HepG2 (cell line): ENCODE measurements at regions not wholly inside any gene's neighbourhood (a gene's known extent, or its start where the extent isn't known, plus 50 kb on each side); places are given as distances from the start of the nearest gene placed in this dataset.

Experiments
- ATAC-seq: fragments of 200-7000 bp; cut with Tn5 transposase; 3 replicates; pipeline ENCODE4 v1.9.1; 2020; ENCODE audit warnings: mild to moderate bottlenecking, moderate library complexity
- BruUV-seq: library from RNA; stranded (reverse); fragments of 400-500 nt; replicated peaks from 2 replicates; lab custom pipeline; 2021; lab: Mats Ljungman, UMichigan
- CTCF ChIA-PET: fragments of 300-600 bp; formaldehyde crosslinking; extraction: SDS; loops from one replicate; lab custom pipeline; 2021; ENCODE audit warnings: low total read pairs, inconsistent platforms, low intra/inter-chr PET ratio; lab: Yijun Ruan, JAX
- POLR2A ChIA-PET: fragments of 350-600 bp; sonication (Branson Sonifier 250); formaldehyde crosslinking; loops from one replicate; lab custom pipeline; 2020; ENCODE audit warnings: antibody characterized with exemption, inconsistent platforms; lab: Yijun Ruan, JAX
- DNase-seq: peaks from one replicate; pipeline ENCODE4 v3.0.0-alpha.2; 2015; ENCODE audit warnings: low spot score
- FAIRE-seq: peaks from 3 replicates; lab custom pipeline; 2011; peaks lifted over from hg19 to GRCh38; lab: Jason Lieb, UNC
- H2AFZ ChIP-seq: one replicate; pipeline ENCODE4 v1.6.1; 2011; ENCODE audit warnings: low read length, inconsistent platforms
- H3K27ac ChIP-seq: fragments of 300-600 bp; 3 replicates; pipeline ENCODE4 v1.8.0; 2011; ENCODE audit warnings: mixed run types, mild to moderate bottlenecking, mixed read lengths, low read length, inconsistent platforms; ENCODE audit not compliant: insufficient read depth; ENCODE audit errors: extremely low read length
- H3K27me3 ChIP-seq, 2 experiments: fragments of 200-600 bp in 1 of 2; 2 replicates in 1 of 2; 3 replicates in 1 of 2; pipeline versions ENCODE4 v1.6.0 to v1.8.0; 2011; ENCODE audit warnings: low read length in 2 of 2, mild to moderate bottlenecking in 2 of 2, moderate library complexity in 2 of 2, inconsistent platforms in 1 of 2; ENCODE audit not compliant: insufficient read depth in 2 of 2, control insufficient read depth in 1 of 2
- H3K36me3 ChIP-seq, 2 experiments: fragments of 200-600 bp in 1 of 2; replicated peaks in 1 of 2; 2 replicates in 1 of 2; 3 replicates in 1 of 2; pipeline versions ENCODE4 v1.5.1 to v1.8.0; 2011; ENCODE audit warnings: low read length in 2 of 2, inconsistent platforms in 1 of 2; ENCODE audit not compliant: insufficient read depth in 2 of 2, control insufficient read depth in 1 of 2
- H3K4me1 ChIP-seq: 2 replicates; pipeline ENCODE4 v1.5.1; 2012; ENCODE audit warnings: low read length, inconsistent platforms; ENCODE audit not compliant: insufficient read depth
- H3K4me2 ChIP-seq: 2 replicates; pipeline ENCODE4 v1.6.0; 2011; ENCODE audit warnings: low read depth, low read length, inconsistent platforms
- H3K4me3 ChIP-seq, 3 experiments: fragments of 200-600 bp in 1 of 3; sonication (generic), shearing (Covaris generic) in 1 of 3; replicated peaks in 1 of 3; 2 replicates each; pipeline ENCODE4 v1.5.1; 2011 to 2016; ENCODE audit warnings: low read length in 3 of 3, inconsistent platforms in 2 of 3, low read depth in 2 of 3, mild to moderate bottlenecking in 2 of 3, control low read depth in 1 of 3, mixed read lengths in 1 of 3; ENCODE audit not compliant: insufficient read depth in 1 of 3
- H3K79me2 ChIP-seq: one replicate; pipeline ENCODE4 v1.6.1; 2011; ENCODE audit warnings: low read length, inconsistent platforms; ENCODE audit not compliant: insufficient read depth
- H3K9ac ChIP-seq: 2 replicates; pipeline ENCODE4 v1.6.0; 2011; ENCODE audit warnings: mild to moderate bottlenecking, low read depth, low read length, inconsistent platforms; ENCODE audit not compliant: insufficient read depth
- H3K9me3 ChIP-seq: 2 replicates; pipeline ENCODE4 v1.5.1; 2012; ENCODE audit warnings: mild to moderate bottlenecking, low read length
- H4K20me1 ChIP-seq: 2 replicates; pipeline ENCODE4 v1.6.0; 2011; ENCODE audit warnings: inconsistent platforms, mild to moderate bottlenecking, low read length, moderate library complexity; ENCODE audit not compliant: insufficient read depth
- AFF4 ChIP-seq: sonication (generic); formaldehyde crosslinking; IDR thresholded peaks from 2 replicates; pipeline ENCODE4 v1.4.0; 2020; ENCODE audit warnings: missing genetic modification reagents
- ARNT2 ChIP-seq: sonication (generic); formaldehyde crosslinking; IDR thresholded peaks from 2 replicates; pipeline ENCODE4 v1.8.0; 2022; ENCODE audit warnings: mild to moderate bottlenecking, low read depth, missing genetic modification reagents, moderate library complexity
- ATF7 ChIP-seq, 2 experiments: fragments of 450-650 bp in 1 of 2; sonication (generic) in 1 of 2; formaldehyde crosslinking in 1 of 2; IDR thresholded peaks; 2 replicates each; pipeline versions ENCODE4 v1.4.0 to v1.6.1; 2016 to 2020; ENCODE audit warnings: antibody characterized with exemption in 1 of 2, mild to moderate bottlenecking in 1 of 2, missing genetic modification reagents in 1 of 2
- HNF4G ChIP-seq, 2 experiments: sonication (generic) in 1 of 2; formaldehyde crosslinking in 1 of 2; IDR thresholded peaks; 2 replicates each; pipeline versions ENCODE4 v1.4.0 to v1.6.1; 2011 to 2020; ENCODE audit warnings: borderline replicate concordance in 2 of 2, low read depth in 2 of 2, mild to moderate bottlenecking in 2 of 2, low read length in 1 of 2, missing genetic modification reagents in 1 of 2, moderate library complexity in 1 of 2
- KAT2B ChIP-seq: fragments of 150-350 bp; IDR thresholded peaks from 2 replicates; pipeline ENCODE4 v1.6.1; 2014; ENCODE audit warnings: low read depth, low read length, borderline replicate concordance
- MTF2 ChIP-seq: sonication (generic); formaldehyde crosslinking; IDR thresholded peaks from 2 replicates; pipeline ENCODE4 v1.5.0; 2020; ENCODE audit warnings: missing genetic modification reagents, borderline replicate concordance
- ZBTB33 ChIP-seq: sonication (generic); formaldehyde crosslinking; IDR thresholded peaks from 2 replicates; pipeline ENCODE4 v1.4.0; 2020; ENCODE audit warnings: missing genetic modification reagents
- ZNF280B ChIP-seq: sonication (generic); formaldehyde crosslinking; IDR thresholded peaks from 2 replicates; pipeline ENCODE4 v1.5.0; 2020; ENCODE audit warnings: missing genetic modification reagents, mild to moderate bottlenecking, borderline replicate concordance
- ZNF7 ChIP-seq: IDR thresholded peaks from 2 replicates; pipeline ENCODE4 v1.6.1; 2016; ENCODE audit warnings: missing biosample characterization, missing genetic modification reagents
- ZUFSP ChIP-seq: sonication (generic); formaldehyde crosslinking; IDR thresholded peaks from 2 replicates; pipeline ENCODE4 v1.9.0; 2021; ENCODE audit warnings: missing genetic modification reagents, mild to moderate bottlenecking, borderline replicate concordance
- WGBS: methylation state at CpG from one replicate; pipeline ENCODE4 v1.1.6; 2017; ENCODE audit warnings: low lambda C conversion rate; 5-methylcytosine and 5-hydroxymethylcytosine counted together
- in situ Hi-C: cut with HindIII; loops from 2 replicates; pipeline ENCODE4 v1.10.0; 2017; ENCODE audit warnings: low pct_unique_long_range_greater_than_20kb; ENCODE audit not compliant: extremely low pct_ligation_motif_present
- intact Hi-C: fragments of 100-400 bp; cut with micrococcal nuclease; formaldehyde crosslinking; loops from one replicate; pipeline ENCODE4 v1.10.0; 2022; ENCODE audit not compliant: unreplicated experiment
- TF ChIP-seq, protein P1 (sequence below): sonication (generic); formaldehyde crosslinking; IDR thresholded peaks from 2 replicates; pipeline ENCODE4 v1.4.0; 2020; ENCODE audit warnings: missing genetic modification reagents, borderline replicate concordance

- 0% methylated on average over 4 of the region's 4 CpGs for WGBS
- no peaks in the 10 kb centered on the region for H3K4me1 ChIP-seq
- ChIA-PET POLR2A (no interaction called here), CTCF (no interaction called here)
- H3K36me3 ChIP-seq = no peaks in the 10 kb centered on the region
- H3K4me3 ChIP-seq = no peak overlapping the region
- no peak for ATAC-seq
- TF ChIP-seq ZNF280B = no peak
- no peak for TF ChIP-seq AFF4 (CRISPR knock-in tag)
- no peak for TF ChIP-seq ZBTB33 (CRISPR knock-in tag)
- no peak for TF ChIP-seq KAT2B
- TF ChIP-seq, protein P1, sequence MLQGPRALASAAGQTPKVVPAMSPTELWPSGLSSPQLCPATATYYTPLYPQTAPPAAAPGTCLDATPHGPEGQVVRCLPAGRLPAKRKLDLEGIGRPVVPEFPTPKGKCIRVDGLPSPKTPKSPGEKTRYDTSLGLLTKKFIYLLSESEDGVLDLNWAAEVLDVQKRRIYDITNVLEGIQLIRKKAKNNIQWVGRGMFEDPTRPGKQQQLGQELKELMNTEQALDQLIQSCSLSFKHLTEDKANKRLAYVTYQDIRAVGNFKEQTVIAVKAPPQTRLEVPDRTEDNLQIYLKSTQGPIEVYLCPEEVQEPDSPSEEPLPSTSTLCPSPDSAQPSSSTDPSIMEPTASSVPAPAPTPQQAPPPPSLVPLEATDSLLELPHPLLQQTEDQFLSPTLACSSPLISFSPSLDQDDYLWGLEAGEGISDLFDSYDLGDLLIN (CRISPR knock-in tag) = no peak
- no peak for TF ChIP-seq MTF2 (CRISPR knock-in tag)
- TF ChIP-seq ATF7 (IDR thresholded peaks at IDR 0.05) = no peak
- TF ChIP-seq ATF7 (CRISPR knock-in tag; IDR thresholded peaks at IDR 0.05) = no peak
- TF ChIP-seq HNF4G (IDR thresholded peaks at IDR 0.05; ENCODE audit: borderline replicate concordance, low read depth, low read length) = no peak
- TF ChIP-seq HNF4G (CRISPR knock-in tag; IDR thresholded peaks at IDR 0.05; ENCODE audit: borderline replicate concordance, low read depth) = no peak
- no peak for TF ChIP-seq ZNF7
- no peak for TF ChIP-seq ARNT2 (CRISPR knock-in tag)
- TF ChIP-seq ZUFSP (CRISPR knock-in tag) = no peak
- H2AFZ ChIP-seq = no peak overlapping the region
- no peaks in the 10 kb centered on the region; the same call in none of the 2 replicates for H3K9me3 ChIP-seq
- H3K9ac ChIP-seq = no peak overlapping the region
- in situ Hi-C loops (no loop called here), intact Hi-C loops (no loop called here)
- H3K79me2 ChIP-seq = no peaks in the 10 kb centered on the region
- no TSS peak for BruUV-seq
- H4K20me1 ChIP-seq = no peaks in the 10 kb centered on the region
- FAIRE-seq = no peak
- no peak overlapping the region for H3K4me2 ChIP-seq
- DNase-seq = no peak
- H3K27ac ChIP-seq = no peak overlapping the region
- H3K27me3 ChIP-seq = no peaks in the 10 kb centered on the region
Observed at GRCh38 chr9:16291921-16292320, 578.5 kb downstream of the BNC2 start.
